Spleen (tissue), 11 donors: ENCODE measurements at regions not wholly inside any gene's neighbourhood (a gene's known extent, or its start where the extent isn't known, plus 50 kb on each side); places are given as distances from the start of the nearest gene placed in this dataset.

Source experiments
- DNase-seq: peaks from one replicate; pipeline ENCODE4 v3.0.0-alpha.2; 2020
- H3K27ac ChIP-seq, 8 donors: fragments of 200-600 bp; sonication (generic) in 7 of 8; 1 replicate in 4 of 8; 2 replicates in 4 of 8; pipeline versions ENCODE4 v1.5.0 to v1.8.0; 2016 to 2021; ENCODE audit warnings: inconsistent platforms in 4 of 8, mild to moderate bottlenecking in 4 of 8, moderate library complexity in 1 of 8
- H3K27me3 ChIP-seq, 7 donors: fragments of 200-600 bp; sonication (generic) in 6 of 7; replicated peaks in 1 of 7; 1 replicate in 4 of 7; 2 replicates in 3 of 7; pipeline versions ENCODE4 v1.5.0 to v1.8.0; 2016 to 2021; ENCODE audit warnings: inconsistent platforms in 3 of 7, mild to moderate bottlenecking in 1 of 7
- H3K36me3 ChIP-seq, 6 donors: fragments of 200-600 bp; sonication (generic) in 5 of 6; 1 replicate in 4 of 6; 2 replicates in 2 of 6; pipeline versions ENCODE4 v1.5.0 to v1.8.0; 2016 to 2021; ENCODE audit warnings: inconsistent platforms in 2 of 6
- H3K4me1 ChIP-seq, 6 donors: fragments of 200-600 bp; sonication (generic) in 5 of 6; 1 replicate in 3 of 6; 2 replicates in 3 of 6; pipeline versions ENCODE4 v1.5.0 to v1.8.0; 2016 to 2021; ENCODE audit warnings: inconsistent platforms in 3 of 6
- H3K4me3 ChIP-seq, 8 donors: fragments of 200-600 bp; sonication (generic) in 7 of 8; 1 replicate in 4 of 8; 2 replicates in 4 of 8; pipeline versions ENCODE4 v1.5.0 to v1.8.0; 2016 to 2021; ENCODE audit warnings: inconsistent platforms in 4 of 8, mild to moderate bottlenecking in 4 of 8, moderate library complexity in 2 of 8
- H3K9me3 ChIP-seq, 8 donors: fragments of 200-600 bp; sonication (generic) in 7 of 8; 1 replicate in 4 of 8; 2 replicates in 4 of 8; pipeline versions ENCODE4 v1.5.0 to v1.8.0; 2016 to 2021; ENCODE audit warnings: inconsistent platforms in 4 of 8
- CTCF ChIP-seq, 11 experiments: fragments of 200-600 bp in 7 of 11; fragments of 450-650 bp in 4 of 11; sonication (generic) in 4 of 11; IDR thresholded peaks in 8 of 11; conservative IDR thresholded peaks in 3 of 11; 1 replicate in 7 of 11; 2 replicates in 4 of 11; pipeline versions ENCODE4 v1.4.0 to v1.8.0; 2016 to 2021; ENCODE audit warnings: antibody characterized with exemption in 11 of 11, inconsistent platforms in 4 of 11, mild to moderate bottlenecking in 1 of 11
- POLR2A ChIP-seq, 3 donors: fragments of 450-650 bp; IDR thresholded peaks; one replicate each; pipeline ENCODE4 v1.5.1; 2017; ENCODE audit warnings: antibody characterized with exemption in 3 of 3, mild to moderate bottlenecking in 1 of 3
- POLR2AphosphoS5 ChIP-seq, 3 donors: sonication (generic); formaldehyde crosslinking; IDR thresholded peaks; one replicate each; pipeline ENCODE4 v1.5.1; 2017; ENCODE audit warnings: antibody characterized with exemption in 3 of 3
- WGBS, 5 donors: extraction: QIAGEN DNeasy Blood & Tissue Kit in 3 of 5; methylation state at CpG; one replicate each; pipeline versions ENCODE4 v1.1.5 to v1.1.7; 2013 to 2018; 5-methylcytosine and 5-hydroxymethylcytosine counted together
- intact Hi-C: fragments of 100-400 bp; cut with DNase I; formaldehyde crosslinking; loops from one replicate; pipeline ENCODE4 v1.15.0; 2023; ENCODE audit warnings: low total_unique reads
- donor health status: healthy with polysubstance abuse.
- donor health status: DM: no; HTN: no; CAD: no; lungs with moderate emphysema.
- donor health status: DM: no; HTN: no; CAD: no.
- donor health status: Bipolar disorder and iron deficiency.
- donor health status: healthy.
- donor health status: DM: no; HTN: no; CAD: no.
- donor health status: DM: yes; HTN: yes; CAD: no.

GRCh38 chr14:89540009-89540829, 123.2 kb upstream of the FOXN3 start:
- TF ChIP-seq POLR2A (IDR thresholded peaks at IDR 0.05) (no peak), POLR2AphosphoS5 (IDR thresholded peaks at IDR 0.05) (no peak), CTCF (IDR thresholded peaks at IDR 0.05 in 8 of 11, conservative IDR thresholded peaks at IDR 0.05 in 3 of 11) (no peak)
- WGBS, 5 donors, result 92 to 95% (median 94%) methylated on average over 20 of the region's 20 CpGs
- peaks cover 0 to 16% (median 0%) of the 10 kb centered on the region in 6 donors for H3K4me1 ChIP-seq
- no peak overlapping the region for H3K4me3 ChIP-seq
- intact Hi-C loops, result no loop called here
- H3K36me3 ChIP-seq, result no peaks in the 10 kb centered on the region
- DNase-seq, result no peak
- H3K9me3 ChIP-seq, result no peaks in the 10 kb centered on the region
- no peak overlapping the region for H3K27ac ChIP-seq
- H3K27me3 ChIP-seq, result no peaks in the 10 kb centered on the region

GRCh38 chr14:89537911-89538310, 120.9 kb upstream of the FOXN3 start:
- Histone ChIP-seq H3K27ac (no peak overlapping the region), H3K4me3 (no peak overlapping the region), H3K36me3 (no peaks in the 10 kb centered on the region), H3K4me1 (peaks cover 0 to 19% (median 3%) of the 10 kb centered on the region in 6 donors), H3K9me3 (no peaks in the 10 kb centered on the region), H3K27me3 (no peaks in the 10 kb centered on the region)
- intact Hi-C loops, result no loop called here
- no peak for DNase-seq
- 87 to 93% (median 90%) methylated on average over 4 of the region's 4 CpGs for WGBS, 5 donors
- TF ChIP-seq CTCF (IDR thresholded peaks at IDR 0.05 in 8 of 11, conservative IDR thresholded peaks at IDR 0.05 in 3 of 11) (no peak), POLR2A (IDR thresholded peaks at IDR 0.05) (no peak)

GRCh38 chr14:89534902-89535685, 118.1 kb upstream of the FOXN3 start:
- peaks cover 0 to 4% (median 0%) of the 10 kb centered on the region in 6 donors for H3K36me3 ChIP-seq

More at GRCh38 chr14:89534902-89535685, 118.1 kb upstream of the FOXN3 start:
- no peak for DNase-seq
- Histone ChIP-seq H3K27ac (no peak overlapping the region), H3K4me3 (no peak overlapping the region), H3K9me3 (peaks cover 0 to 5% (median 4%) of the 10 kb centered on the region in 8 donors), H3K27me3 (no peaks in the 10 kb centered on the region), H3K4me1 (peaks cover 0 to 22% (median 2%) of the 10 kb centered on the region in 6 donors)
- 76 to 87% (median 82%) methylated on average over 4 of the region's 4 CpGs for WGBS, 5 donors
- TF ChIP-seq POLR2AphosphoS5 (IDR thresholded peaks at IDR 0.05) (no peak), CTCF (IDR thresholded peaks at IDR 0.05 in 8 of 11, conservative IDR thresholded peaks at IDR 0.05 in 3 of 11) (no peak), POLR2A (IDR thresholded peaks at IDR 0.05) (no peak)
- intact Hi-C loops, result no loop called here
